ENCODE measurements at regions not wholly inside any gene's neighbourhood (a gene's known extent, or its start where the extent isn't known, plus 50 kb on each side); places are given as distances from the start of the nearest gene placed in this dataset.
"Not testable (repeated sequence)": the region's sequence is repeated elsewhere in the genome, so short reads cannot be mapped to it uniquely, and the experiment has no call there.

GRCh38 chrX:113287761-113288160 lies 447.1 kb upstream of the AMOT start:
- FAIRE-seq: no peak

GRCh38 chrX:113275804-113276203 lies 435.2 kb upstream of the AMOT start:
- FAIRE-seq: no peak

GRCh38 chrX:113274791-113275190 lies 434.2 kb upstream of the AMOT start:
- FAIRE-seq: no peak

- FAIRE-seq: no peak
Observed at GRCh38 chrX:113274345-113274744, 433.7 kb upstream of the AMOT start.

GRCh38 chrX:113269203-113269602 lies 428.6 kb upstream of the AMOT start:
- FAIRE-seq: no peak

- FAIRE-seq: no peak
Observed at GRCh38 chrX:113260474-113260873, 419.8 kb upstream of the AMOT start.

- no peak for FAIRE-seq
Observed at GRCh38 chrX:113222305-113222704, 381.7 kb upstream of the AMOT start.

GRCh38 chrX:113212052-113212451 lies 371.4 kb upstream of the AMOT start:
- no peak for FAIRE-seq

- FAIRE-seq: no peak
Observed at GRCh38 chrX:113202601-113203000, 362.0 kb upstream of the AMOT start.

GRCh38 chrX:113195949-113196348 lies 355.3 kb upstream of the AMOT start:
- FAIRE-seq: no peak

GRCh38 chrX:113192418-113192817 lies 351.8 kb upstream of the AMOT start:
- FAIRE-seq: no peak

GRCh38 chrX:113157496-113157895 lies 316.9 kb upstream of the AMOT start:
- FAIRE-seq: no peak

- FAIRE-seq: not testable (repeated sequence)
Observed at GRCh38 chrX:113154315-113154714, 313.7 kb upstream of the AMOT start.

GRCh38 chrX:113136836-113137235 lies 296.2 kb upstream of the AMOT start:
- no peak for FAIRE-seq

- no peak for FAIRE-seq
Observed at GRCh38 chrX:113133316-113133715, 292.7 kb upstream of the AMOT start.

- FAIRE-seq: no peak
Observed at GRCh38 chrX:113124693-113125092, 284.1 kb upstream of the AMOT start.

- FAIRE-seq: no peak
Observed at GRCh38 chrX:113075521-113075920, 234.9 kb upstream of the AMOT start.

- FAIRE-seq: no peak
Observed at GRCh38 chrX:113059714-113060113, 219.1 kb upstream of the AMOT start.

- FAIRE-seq: no peak
Observed at GRCh38 chrX:113058634-113059033, 218.0 kb upstream of the AMOT start.

- no peak for FAIRE-seq
Observed at GRCh38 chrX:113048896-113049295, 208.3 kb upstream of the AMOT start.

- FAIRE-seq: no peak
Observed at GRCh38 chrX:113048480-113048879, 207.8 kb upstream of the AMOT start.

- FAIRE-seq: no peak
Observed at GRCh38 chrX:113033966-113034680, 193.5 kb upstream of the AMOT start.

- no peak for FAIRE-seq
Observed at GRCh38 chrX:113019958-113020357, 179.3 kb upstream of the AMOT start.

GRCh38 chrX:113009837-113010236 lies 169.2 kb upstream of the AMOT start:
- FAIRE-seq: no peak

- no peak for FAIRE-seq
Observed at GRCh38 chrX:113009029-113009428, 168.4 kb upstream of the AMOT start.

All from TTC549 (cell line).